GM18502 (cell line): ENCODE measurements at regions not wholly inside any gene's neighbourhood (a gene's known extent, or its start where the extent isn't known, plus 50 kb on each side); places are given as distances from the start of the nearest gene placed in this dataset.
"Not testable (repeated sequence)": the region's sequence is repeated elsewhere in the genome, so short reads cannot be mapped to it uniquely, and the experiment has no call there.

Source experiments
- ATAC-seq: cut with Tn5 transposase; IDR thresholded peaks from one replicate; pipeline ENCODE4 v1.9.1; 2021; ENCODE audit warnings: mild to moderate bottlenecking; ENCODE audit not compliant: unreplicated experiment, poor library complexity

DNA sequence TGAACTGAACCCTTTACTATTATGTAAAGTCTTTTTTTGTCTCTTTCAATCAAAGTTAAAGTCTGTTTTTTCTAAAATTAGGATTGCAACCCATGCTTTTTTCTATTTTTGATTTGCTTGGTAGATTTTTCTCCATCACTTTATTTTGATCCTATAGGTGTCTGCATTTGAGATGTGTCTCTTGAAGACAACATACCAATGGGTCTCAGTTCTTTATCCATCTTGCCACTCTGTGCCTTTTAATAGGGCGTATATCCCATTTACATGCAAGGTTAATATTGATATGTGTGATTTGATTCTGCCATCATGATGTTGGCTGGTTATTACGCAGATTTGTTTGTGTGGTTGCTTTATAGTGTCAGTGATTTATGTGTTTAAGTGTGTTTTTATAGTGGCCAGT, 436.0 kb upstream of the SEMA6A start:
- ATAC-seq, result no peak

DNA sequence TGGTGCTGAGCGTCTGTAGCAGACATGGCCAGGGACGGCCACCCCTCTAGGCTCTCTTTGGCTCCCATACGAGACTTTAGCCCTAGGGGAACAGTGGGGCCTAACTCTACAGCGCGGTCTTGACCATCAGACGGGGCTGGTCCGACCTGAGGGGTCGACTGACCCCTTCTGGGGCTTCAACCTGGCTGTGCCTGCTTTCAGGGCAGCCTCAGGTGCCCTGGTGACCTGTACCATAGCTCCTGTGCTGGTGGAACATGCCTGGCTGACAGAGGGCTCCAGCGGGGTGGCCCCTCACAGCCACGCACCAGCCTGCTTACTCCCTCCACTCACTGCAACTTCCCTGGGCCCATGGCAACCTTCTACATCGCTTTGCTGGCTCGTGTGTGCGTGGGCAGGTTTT, 423.4 kb upstream of the SEMA6A start:
- ATAC-seq, result no peak

DNA sequence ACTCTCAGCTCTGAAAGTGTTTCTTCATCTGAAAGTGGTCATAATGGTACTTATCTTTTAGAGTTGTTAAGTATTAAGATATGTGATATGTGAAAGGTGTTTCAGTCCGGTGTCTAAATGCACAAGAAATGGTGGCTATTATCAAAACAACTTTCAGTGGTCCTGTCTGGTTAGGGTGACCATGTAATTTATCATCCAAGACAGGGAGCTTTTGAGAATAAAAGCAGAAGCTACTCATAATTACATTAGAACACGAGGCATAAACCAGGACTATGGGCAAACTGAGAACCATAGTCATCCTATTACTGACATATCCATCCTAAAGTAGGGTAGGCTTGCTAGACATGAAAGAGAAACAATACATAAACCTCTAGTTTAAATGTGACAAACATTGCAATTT, 418.1 kb upstream of the SEMA6A start:
- ATAC-seq, result no peak

DNA sequence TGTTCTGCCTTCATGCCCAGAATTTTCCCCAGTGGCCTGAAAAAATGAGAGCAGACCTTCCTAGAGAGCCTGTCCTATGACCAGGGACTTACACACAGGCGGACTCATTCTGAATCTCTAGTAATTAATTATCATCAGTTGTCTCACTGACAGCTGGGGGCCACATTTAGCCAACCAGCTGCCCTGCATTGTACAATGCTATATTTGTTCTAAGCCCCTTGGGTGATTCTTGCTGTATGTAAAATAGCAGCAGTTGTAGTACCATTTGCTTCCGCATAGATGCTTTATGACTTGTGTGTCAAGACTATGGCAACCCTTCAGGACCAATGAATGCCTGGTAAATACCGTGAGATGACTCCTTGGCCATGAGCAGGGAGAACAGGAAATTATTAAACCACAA, 415.4 kb upstream of the SEMA6A start:
- ATAC-seq, result no peak

DNA sequence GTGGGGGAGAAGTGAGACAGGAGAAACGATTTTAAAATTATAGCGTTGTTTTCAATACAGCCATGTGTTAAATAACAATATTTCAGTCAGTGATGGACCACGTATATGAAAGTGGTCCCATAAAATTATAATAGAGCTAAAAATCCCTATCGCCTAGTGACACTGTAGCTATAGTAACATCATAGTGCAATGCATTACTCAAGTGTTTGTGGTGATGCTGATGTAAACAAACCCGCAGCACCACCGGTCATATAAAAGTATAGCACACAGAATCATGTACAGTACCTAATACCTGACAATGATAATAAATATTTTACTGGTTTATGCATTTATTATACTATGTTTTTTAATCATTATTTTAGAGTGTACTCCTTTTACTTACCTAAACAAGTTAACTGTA, 407.4 kb upstream of the SEMA6A start:
- ATAC-seq, result no peak

DNA sequence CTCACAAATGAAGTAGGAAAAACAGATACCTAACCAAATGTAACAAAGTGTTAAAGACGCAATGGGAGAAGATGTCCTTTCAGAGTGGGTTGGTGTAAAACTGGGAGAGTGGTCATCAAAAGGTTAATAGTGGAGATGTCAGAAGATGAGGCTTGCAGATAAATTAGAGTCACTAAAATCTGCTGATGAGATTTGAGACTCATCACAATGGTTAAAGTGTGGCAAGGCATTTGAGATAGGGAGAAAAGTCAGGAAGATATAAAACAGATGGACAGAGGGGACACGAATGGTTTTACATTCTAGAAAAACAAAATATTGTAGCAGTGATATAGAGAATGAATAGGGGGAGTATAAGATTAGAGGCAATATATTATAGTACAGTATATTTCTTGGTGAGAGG, 406.0 kb upstream of the SEMA6A start:
- no peak for ATAC-seq

DNA sequence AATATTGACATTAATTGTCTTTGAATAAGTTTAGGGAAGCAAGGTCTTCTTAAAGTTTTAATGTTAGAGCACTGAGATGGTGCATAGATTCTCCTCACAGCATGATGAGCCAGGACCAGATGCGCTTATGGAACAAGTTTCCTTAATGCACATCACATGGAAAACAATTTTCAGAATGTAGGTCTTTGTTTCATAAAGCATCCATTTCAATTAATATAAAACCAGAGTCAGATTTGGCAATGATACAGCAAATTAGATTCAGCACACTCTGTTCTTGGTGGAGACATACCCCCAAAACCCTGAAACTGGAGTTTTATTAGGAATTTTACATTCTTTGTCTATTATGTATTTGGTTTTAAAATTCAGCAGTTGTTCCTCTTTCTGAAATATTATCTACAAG, 402.1 kb upstream of the SEMA6A start:
- no peak for ATAC-seq

DNA sequence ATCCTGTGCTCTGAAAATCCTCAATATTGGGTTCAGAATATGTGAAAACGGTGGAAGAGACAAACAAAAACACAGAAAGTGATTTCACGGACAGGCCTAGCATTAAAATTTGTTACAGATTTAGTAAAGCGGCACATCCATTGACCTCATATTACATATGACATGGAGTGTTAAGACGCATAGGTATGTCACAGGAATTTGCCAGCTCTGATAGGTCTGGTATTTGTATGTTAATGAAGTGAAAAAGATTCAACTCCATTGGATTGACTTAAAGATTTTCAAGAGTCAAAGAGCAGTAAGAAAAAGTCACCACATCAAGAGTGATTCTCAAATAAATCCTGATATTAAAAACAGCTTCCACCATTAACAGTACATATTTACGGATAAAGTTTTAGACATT, 396.5 kb upstream of the SEMA6A start:
- ATAC-seq, result no peak

DNA sequence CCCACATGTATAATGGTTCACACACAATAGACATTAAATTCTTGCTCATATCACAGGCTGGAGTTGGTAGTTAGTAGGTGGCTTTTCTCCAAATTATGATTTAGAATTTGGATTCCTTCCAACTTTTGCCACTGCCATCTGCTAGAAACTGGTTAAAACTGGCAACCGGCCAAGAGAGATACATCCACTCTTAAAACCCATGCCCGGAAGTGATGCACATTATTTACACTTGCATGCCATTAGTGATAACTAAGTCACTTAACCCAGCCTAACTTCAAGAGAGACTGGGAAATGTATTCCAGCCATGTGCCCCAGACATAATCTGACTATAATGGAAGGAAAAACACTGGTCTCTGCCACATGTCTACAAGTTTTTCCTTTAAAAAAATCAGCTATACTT, 395.7 kb upstream of the SEMA6A start:
- ATAC-seq, result no peak

DNA sequence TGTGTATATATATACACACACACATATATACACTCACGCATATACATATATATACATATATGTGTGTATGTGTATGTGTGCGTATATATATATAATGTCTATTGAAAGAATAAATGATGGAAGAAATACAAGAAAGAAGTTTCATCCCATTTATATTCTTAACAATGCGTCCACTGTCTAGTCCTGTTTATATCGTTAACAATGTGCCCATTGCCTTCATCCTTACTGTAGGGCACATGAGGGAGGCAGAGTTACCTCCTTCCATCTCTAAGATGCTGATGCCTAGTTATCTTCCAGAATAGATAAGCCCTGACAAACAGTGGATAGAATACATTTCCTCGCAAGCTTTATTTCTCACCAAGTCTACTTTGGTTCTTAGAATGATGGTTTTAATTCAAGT, 389.8 kb upstream of the SEMA6A start:
- no peak for ATAC-seq

DNA sequence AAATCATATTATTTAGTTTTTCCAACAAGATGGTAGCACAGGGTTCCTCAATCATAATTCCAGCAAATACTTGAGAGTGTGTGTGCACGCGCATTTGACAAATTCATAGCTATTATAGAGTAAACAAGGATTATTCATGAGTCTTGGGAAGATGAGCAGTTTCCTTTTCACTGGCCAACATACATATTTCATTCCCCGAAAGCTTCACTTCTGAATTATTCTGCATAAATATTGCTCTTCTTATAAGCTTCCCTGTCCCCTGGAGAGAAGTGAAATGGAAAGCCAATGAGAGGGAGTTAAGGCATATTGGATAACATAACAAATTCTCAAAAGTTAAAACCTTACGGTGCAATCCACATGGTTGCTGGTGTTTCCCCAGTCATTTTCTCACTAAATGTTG, 386.4 kb upstream of the SEMA6A start:
- ATAC-seq, result no peak

DNA sequence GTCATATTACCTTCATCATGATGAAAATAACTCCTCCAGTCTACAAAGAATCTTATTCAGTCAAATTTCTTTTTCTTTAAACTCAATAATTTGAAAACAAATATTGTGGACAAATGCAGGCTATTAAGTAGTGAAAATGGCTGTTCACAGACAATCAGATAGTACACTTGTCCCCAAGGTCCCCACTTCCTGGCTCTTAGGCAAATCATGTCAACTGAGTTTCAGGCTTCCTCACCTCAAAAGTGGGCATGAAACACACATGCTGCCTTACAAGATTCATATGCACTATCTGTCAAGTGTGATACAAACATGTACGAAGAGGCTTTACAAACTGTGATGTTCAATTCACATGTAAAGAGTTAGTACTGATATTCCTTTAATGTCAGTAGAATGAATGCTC, 385.2 kb upstream of the SEMA6A start:
- peak; percentile 62 for ATAC-seq

DNA sequence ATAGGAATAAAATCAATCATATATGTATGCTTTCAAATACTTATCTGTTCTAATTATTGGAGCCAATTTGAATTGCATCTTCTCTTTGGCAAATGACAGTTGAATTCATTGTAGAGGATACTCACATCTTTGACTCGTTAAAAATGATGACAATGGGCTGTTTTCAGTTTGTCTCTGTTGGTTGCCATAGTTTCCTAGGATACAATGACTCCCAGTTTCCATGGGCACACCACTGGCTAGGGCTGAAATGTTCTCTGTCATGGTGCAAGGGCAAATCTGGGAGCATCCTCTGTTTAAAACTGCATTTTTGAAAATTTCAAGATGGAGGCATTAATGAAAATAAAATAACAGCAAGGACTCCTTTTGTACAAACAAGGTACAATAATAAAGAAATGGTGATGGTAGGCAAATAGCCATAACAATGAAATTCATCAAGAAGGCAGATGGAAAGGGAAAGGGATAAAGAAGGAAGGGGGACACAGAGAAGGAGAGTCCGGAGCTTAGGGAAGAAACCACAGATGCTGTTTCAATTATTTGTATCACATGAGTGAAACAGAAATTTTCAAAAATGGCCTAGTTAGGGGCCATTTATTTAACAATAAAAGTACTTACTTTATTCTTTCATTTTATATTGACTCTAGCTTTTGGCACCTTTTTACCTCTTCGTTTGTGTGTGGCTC, 378.8 kb upstream of the SEMA6A start:
- ATAC-seq, result no peak

DNA sequence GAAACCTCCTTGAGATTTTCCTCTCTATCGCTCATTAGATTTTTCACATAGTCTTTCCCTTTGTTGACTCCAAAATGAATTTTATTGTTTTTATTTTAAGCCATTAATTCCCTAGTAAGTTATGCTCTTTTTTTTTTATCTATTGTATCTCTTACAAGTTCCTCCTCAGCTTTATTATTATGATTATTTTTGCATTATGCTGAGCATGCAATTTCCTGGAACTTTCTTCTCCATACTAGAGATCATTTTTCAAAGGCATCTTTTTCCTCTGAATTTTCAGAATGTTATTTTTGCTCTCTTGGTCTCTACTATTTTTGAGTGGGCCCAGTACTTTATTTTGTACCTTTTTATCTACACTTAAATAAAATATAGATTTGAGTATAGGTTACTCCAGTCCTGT, 376.6 kb upstream of the SEMA6A start:
- ATAC-seq, result no peak

DNA sequence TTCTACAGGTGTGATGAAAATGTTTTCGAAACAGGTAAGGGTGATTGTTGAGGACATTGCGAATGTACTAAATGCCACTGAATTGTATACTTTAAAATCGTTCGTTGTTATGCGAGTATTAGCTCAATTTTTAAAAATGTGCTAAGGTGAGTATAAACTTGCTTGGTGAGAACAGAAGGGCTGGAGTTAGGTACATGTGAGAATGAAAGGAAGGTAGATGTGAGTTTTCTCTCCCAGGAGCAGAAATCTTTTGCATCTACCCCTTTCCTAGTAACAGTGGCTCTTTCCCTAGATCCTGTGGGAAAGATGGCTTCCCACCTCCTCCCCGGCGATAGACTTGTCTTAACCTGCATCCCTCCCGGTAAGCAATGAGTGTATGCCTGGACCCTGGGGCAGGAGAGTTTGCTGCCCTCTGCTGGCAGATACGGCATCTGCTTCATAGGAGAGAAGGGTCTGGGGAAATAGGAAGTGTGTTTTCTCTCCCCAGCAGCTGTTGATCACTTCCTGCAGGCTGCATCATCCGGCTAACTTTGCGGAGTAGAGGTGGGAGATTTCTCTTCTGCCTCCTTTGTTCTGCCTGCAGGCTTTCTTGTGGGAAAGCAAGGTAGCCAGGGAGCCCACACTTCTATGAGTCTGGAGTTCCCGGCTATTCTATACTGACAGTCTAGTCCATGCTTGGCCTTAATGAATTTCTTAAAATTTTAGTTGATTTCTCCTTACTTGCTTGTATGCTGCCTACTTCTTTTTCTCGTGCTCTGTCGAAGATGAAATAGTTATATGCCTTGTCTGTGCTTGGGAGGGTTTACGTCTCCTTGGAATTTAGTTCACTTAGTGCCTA, 373.3 kb upstream of the SEMA6A start:
- peak; percentile 100 for ATAC-seq

DNA sequence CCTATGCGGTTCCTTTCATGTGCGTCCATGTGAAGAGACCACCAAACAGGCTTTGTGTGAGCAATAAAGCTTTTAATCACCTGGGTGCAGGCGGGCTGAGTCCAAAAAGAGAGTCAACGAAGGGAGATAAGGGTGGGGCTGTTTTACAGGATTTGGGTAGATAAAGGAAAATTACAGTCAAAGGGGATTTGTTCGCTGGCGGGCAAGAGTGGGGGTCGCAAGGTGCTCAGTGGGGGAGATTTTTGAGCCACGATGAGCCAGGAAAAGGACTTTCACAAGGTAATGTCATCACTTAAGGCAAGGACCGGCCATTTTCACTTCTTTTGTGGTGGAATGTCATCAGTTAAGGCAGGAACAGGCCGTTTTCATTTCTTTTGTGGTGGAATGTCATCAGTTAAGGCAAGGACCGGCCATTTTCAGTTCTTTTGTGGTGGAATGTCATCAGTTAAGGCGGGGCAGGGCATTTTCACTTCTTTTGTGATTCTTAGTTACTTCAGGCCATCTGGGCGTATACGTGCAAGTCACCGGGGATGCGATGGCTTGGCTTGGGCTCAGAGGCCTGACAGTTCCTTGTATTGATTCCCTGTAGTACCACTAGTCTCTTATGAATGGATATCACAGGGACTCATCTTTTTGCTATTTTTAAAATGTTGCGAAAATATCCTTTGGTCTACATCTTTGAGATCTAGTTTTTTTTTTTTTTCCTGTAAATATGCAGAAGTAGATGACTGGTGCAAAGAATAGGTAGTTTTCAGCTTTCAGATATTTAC, 371.2 kb upstream of the SEMA6A start:
- not testable (repeated sequence) for ATAC-seq

DNA sequence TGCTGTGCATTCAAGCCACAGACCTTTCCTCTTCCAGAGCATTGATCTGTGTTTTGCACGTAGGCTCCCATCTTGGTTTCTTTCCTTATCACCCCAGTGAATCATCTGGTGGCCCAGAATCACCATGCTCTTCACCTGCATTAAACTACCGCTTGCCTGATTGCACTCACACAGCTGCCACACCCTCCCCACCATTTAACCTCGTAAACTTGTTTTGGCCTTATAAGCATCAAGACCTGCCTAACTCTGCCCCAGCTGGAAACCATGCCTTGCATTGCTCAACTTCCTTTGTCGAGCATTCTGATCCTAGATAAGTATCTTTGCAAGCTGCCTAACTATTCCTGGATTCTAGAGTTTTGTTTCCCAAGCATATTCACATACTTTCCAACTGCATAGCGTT, 369.6 kb upstream of the SEMA6A start:
- ATAC-seq, result no peak

DNA sequence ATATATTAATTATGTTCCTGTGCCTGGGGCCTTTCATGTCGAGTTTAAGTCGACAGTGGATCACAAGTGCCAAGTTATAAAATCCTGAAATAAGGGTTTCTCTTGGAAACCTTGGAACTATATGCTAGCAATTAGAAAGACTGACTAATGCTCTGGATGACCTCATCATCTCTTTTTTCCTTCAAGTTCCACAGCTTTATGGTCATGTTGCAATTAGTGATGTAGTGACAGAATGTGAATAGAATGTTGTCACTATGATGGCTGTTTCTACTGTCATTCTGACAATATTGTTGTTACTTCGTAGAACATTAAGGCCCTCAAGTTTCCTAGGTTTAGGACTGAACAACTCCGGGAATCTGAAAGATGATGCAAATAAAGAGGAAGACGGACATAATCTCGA, 368.0 kb upstream of the SEMA6A start:
- ATAC-seq, result no peak

DNA sequence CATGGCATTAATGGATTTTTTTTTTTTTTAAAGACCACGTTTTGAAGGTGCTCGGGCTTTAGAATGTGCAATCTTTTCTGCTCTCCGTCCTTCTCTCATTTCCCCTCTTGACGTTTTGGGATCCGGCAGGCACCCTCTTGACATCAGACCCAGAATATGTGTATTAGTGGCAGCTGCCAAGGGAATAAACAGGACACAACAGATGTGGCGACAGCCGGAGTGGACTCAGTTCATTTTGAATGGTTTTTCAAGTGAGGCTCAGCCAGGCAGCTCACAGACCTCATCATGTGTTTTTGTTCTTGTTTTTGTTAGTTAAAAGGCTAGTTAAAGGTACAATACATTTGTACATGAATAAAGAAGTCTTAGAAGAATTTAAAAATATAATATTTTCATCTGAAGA, 365.0 kb upstream of the SEMA6A start:
- ATAC-seq, result no peak

DNA sequence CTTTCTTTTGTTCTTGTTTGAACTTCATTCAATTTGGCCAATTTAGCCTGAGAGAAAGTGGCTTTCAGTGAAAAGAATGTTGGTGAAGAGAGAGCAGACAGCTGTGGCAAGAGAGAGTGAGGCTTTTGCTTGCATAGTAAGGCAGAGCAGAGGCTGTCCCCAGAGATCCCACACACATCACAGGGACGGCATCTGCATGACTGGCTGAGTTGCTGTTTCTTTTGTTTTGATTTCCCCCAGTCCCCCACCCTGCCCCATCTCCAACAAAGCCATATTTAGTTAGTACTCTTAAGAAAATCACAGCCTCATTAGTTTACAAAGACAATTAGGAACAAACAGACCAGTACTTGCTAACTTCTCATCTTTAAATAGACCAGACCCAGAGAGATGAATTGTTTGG, 363.9 kb upstream of the SEMA6A start:
- no peak for ATAC-seq

DNA sequence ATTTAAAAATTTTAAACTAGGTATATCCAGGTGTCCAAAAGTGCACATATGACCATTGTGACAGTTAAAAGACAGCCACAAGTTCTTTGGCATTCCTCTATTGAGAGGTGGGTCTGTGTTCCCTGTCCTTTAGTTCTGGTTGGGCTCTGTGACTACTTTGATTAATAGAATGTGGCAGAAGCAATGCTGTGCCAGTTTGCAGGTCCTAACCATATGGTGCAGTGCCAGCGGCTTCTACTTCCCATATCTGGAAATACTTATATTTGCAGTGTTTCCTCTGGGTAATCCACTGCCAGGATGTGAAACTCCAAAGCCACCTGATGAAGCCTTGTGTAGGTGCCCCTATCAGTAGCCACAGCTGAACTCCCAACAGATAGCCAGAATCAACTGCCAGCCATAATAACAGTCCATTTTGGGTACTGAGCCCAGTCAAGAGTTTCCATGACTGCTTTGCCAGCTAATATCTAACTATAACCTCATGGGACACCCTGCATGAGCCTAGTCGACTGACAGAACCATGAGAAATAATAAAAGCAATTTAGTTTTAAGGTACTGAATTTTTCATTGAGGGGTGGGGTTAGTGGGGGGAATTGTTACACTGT, 361.0 kb upstream of the SEMA6A start:
- ATAC-seq, result no peak
